H1 (cell line): ENCODE measurements at regions not wholly inside any gene's neighbourhood (a gene's known extent, or its start where the extent isn't known, plus 50 kb on each side); places are given as distances from the start of the nearest gene placed in this dataset.

Source experiments
- CTCF ChIA-PET: fragments of 300-600 bp; sonication (Branson Sonifier 250); formaldehyde crosslinking; loops from one replicate; lab custom pipeline; 2021; ENCODE audit not compliant: partially characterized antibody; lab: Charles Lee
- POLR2A ChIA-PET: fragments of 300-600 bp; sonication (Branson Sonifier 250); formaldehyde crosslinking; loops from one replicate; lab custom pipeline; 2021; ENCODE audit warnings: inconsistent platforms; ENCODE audit not compliant: partially characterized antibody; lab: Charles Lee
- DNase-seq, 2 experiments: peaks; one replicate each; pipeline versions ENCODE4 v3.0.0 to v3.0.0-alpha.2; 2010 to 2022; ENCODE audit warnings: low spot score in 2 of 2, low read depth in 1 of 2, mixed read lengths in 1 of 2
- FAIRE-seq: peaks from 2 replicates; lab custom pipeline; 2011; peaks lifted over from hg19 to GRCh38; lab: Jason Lieb, UNC
- H2AFZ ChIP-seq: 2 replicates; pipeline ENCODE4 v1.8.1; 2012; ENCODE audit warnings: low read length, inconsistent platforms
- H2AK5ac ChIP-seq: 2 replicates; pipeline ENCODE4 v1.6.1; 2013; ENCODE audit warnings: low read depth, low read length
- H2BK120ac ChIP-seq: replicated peaks from 2 replicates; pipeline ENCODE3; 2013; ENCODE audit warnings: low read depth, low read length, inconsistent platforms
- H2BK12ac ChIP-seq: 2 replicates; pipeline ENCODE4 v1.6.1; 2013; ENCODE audit warnings: low read depth, low read length
- H2BK15ac ChIP-seq: 2 replicates; pipeline ENCODE4 v1.6.1; 2013; ENCODE audit warnings: low read length
- H2BK20ac ChIP-seq: 2 replicates; pipeline ENCODE4 v1.6.1; 2013; ENCODE audit warnings: low read length
- H2BK5ac ChIP-seq: 2 replicates; pipeline ENCODE4 v1.6.1; 2013; ENCODE audit warnings: low read depth, low read length
- H3K14ac ChIP-seq: 2 replicates; pipeline ENCODE4 v1.6.1; 2013; ENCODE audit warnings: inconsistent platforms; ENCODE audit not compliant: insufficient read length
- H3K18ac ChIP-seq: 2 replicates; pipeline ENCODE4 v1.6.1; 2013; ENCODE audit warnings: low read length; ENCODE audit errors: extremely low read depth
- H3K23ac ChIP-seq: 2 replicates; pipeline ENCODE4 v1.6.1; 2013; ENCODE audit warnings: inconsistent platforms; ENCODE audit not compliant: insufficient read length
- H3K23me2 ChIP-seq: 2 replicates; pipeline ENCODE4 v1.6.1; 2013; ENCODE audit warnings: low read depth, low read length
- H3K27ac ChIP-seq: 2 replicates; pipeline ENCODE4 v1.6.1; 2011; ENCODE audit warnings: low read depth, low read length, inconsistent platforms
- H3K27me3 ChIP-seq, 4 experiments: replicated peaks in 1 of 4; 1 replicate in 1 of 4; 2 replicates in 3 of 4; pipeline versions ENCODE4 v1.6.1 to v1.8.1; 2011 to 2013; ENCODE audit warnings: low read length in 3 of 4, mild to moderate bottlenecking in 3 of 4, inconsistent platforms in 2 of 4, mixed read lengths in 2 of 4, moderate library complexity in 1 of 4; ENCODE audit not compliant: control insufficient read depth in 3 of 4, insufficient read depth in 3 of 4; ENCODE audit errors: extremely low read depth in 1 of 4
- H3K36me3 ChIP-seq, 4 experiments: 2 replicates each; pipeline versions ENCODE4 v1.6.1 to v1.8.1; 2011 to 2013; ENCODE audit warnings: mild to moderate bottlenecking in 4 of 4, low read length in 3 of 4, moderate library complexity in 2 of 4, control low read depth in 1 of 4, inconsistent platforms in 1 of 4; ENCODE audit not compliant: insufficient read depth in 4 of 4, control insufficient read depth in 2 of 4
- H3K4ac ChIP-seq: replicated peaks from 2 replicates; pipeline ENCODE3; 2013; ENCODE audit warnings: low read length, low read depth, mixed read lengths, inconsistent platforms; ENCODE audit not compliant: insufficient read length
- H3K4me1 ChIP-seq, 4 experiments: replicated peaks in 1 of 4; 1 replicate in 1 of 4; 2 replicates in 3 of 4; pipeline versions ENCODE4 v1.6.1 to v1.8.1; 2011 to 2013; ENCODE audit warnings: low read length in 3 of 4, inconsistent platforms in 2 of 4, mixed read lengths in 1 of 4; ENCODE audit not compliant: insufficient read depth in 4 of 4, control insufficient read depth in 3 of 4
- H3K4me2 ChIP-seq, 2 experiments: 2 replicates each; pipeline versions ENCODE4 v1.6.1 to v1.8.1; 2011 to 2013; ENCODE audit warnings: low read depth in 2 of 2, low read length in 2 of 2, control low read depth in 1 of 2, inconsistent platforms in 1 of 2, mild to moderate bottlenecking in 1 of 2; ENCODE audit not compliant: insufficient read depth in 1 of 2
- H3K4me3 ChIP-seq, 4 experiments: fragments of 200-600, 300-600 bp in 1 of 4; sonication (generic), shearing (Covaris generic), sonication (Bioruptor Twin) in 1 of 4; 2 replicates each; pipeline versions ENCODE4 v1.5.1 to v1.8.1; 2011 to 2016; ENCODE audit warnings: low read length in 4 of 4, low read depth in 3 of 4, control low read depth in 2 of 4, inconsistent platforms in 2 of 4, mild to moderate bottlenecking in 2 of 4, mixed read lengths in 1 of 4, moderate library complexity in 1 of 4; ENCODE audit not compliant: insufficient read depth in 2 of 4; ENCODE audit errors: extremely low read depth in 1 of 4
- H3K56ac ChIP-seq: replicated peaks from 2 replicates; pipeline ENCODE3; 2013; ENCODE audit warnings: low read depth, mild to moderate bottlenecking, mixed read lengths, low read length, inconsistent platforms; ENCODE audit not compliant: insufficient read length
- H3K79me1 ChIP-seq: 2 replicates; pipeline ENCODE4 v1.6.1; 2013; ENCODE audit warnings: low read depth, low read length, control low read depth
- H3K79me2 ChIP-seq, 2 experiments: 2 replicates each; pipeline versions ENCODE4 v1.6.1 to v1.8.1; 2012 to 2013; ENCODE audit warnings: low read length in 2 of 2, mild to moderate bottlenecking in 2 of 2, inconsistent platforms in 1 of 2; ENCODE audit not compliant: insufficient read depth in 2 of 2, control insufficient read depth in 1 of 2
- H3K9ac ChIP-seq, 4 experiments: replicated peaks in 1 of 4; 1 replicate in 1 of 4; 2 replicates in 3 of 4; pipeline versions ENCODE4 v1.6.1 to v1.8.1; 2011 to 2013; ENCODE audit warnings: low read depth in 3 of 4, low read length in 3 of 4, control low read depth in 2 of 4, mild to moderate bottlenecking in 2 of 4, moderate library complexity in 2 of 4, inconsistent platforms in 1 of 4; ENCODE audit errors: extremely low read depth in 1 of 4
- H3K9me3 ChIP-seq, 2 experiments: 2 replicates each; pipeline versions ENCODE4 v1.6.1 to v1.8.1; 2012 to 2013; ENCODE audit warnings: mild to moderate bottlenecking in 2 of 2, moderate library complexity in 2 of 2, control low read depth in 1 of 2, inconsistent platforms in 1 of 2, low read depth in 1 of 2, low read length in 1 of 2, mixed read lengths in 1 of 2; ENCODE audit not compliant: insufficient read depth in 2 of 2
- H4K20me1 ChIP-seq, 2 experiments: replicated peaks in 1 of 2; 2 replicates each; pipeline versions ENCODE3 to v1.8.1; 2011 to 2013; ENCODE audit warnings: inconsistent platforms in 2 of 2, low read length in 2 of 2, mild to moderate bottlenecking in 1 of 2; ENCODE audit not compliant: insufficient read depth in 2 of 2, control insufficient read depth in 1 of 2
- H4K5ac ChIP-seq: 2 replicates; pipeline ENCODE4 v1.6.1; 2013; ENCODE audit warnings: low read length, low read depth, mixed read lengths, inconsistent platforms; ENCODE audit not compliant: insufficient read length
- H4K8ac ChIP-seq: 2 replicates; pipeline ENCODE4 v1.8.0; 2013; ENCODE audit warnings: mild to moderate bottlenecking, moderate library complexity, low read length, inconsistent platforms; ENCODE audit not compliant: insufficient read depth; ENCODE audit errors: extremely low read depth
- H4K91ac ChIP-seq: replicated peaks from 2 replicates; pipeline ENCODE3; 2013; ENCODE audit warnings: low read length, mixed read lengths, inconsistent platforms; ENCODE audit not compliant: insufficient read length
- ASH2L ChIP-seq: fragments of 200-600, 300-600 bp; sonication (generic); IDR thresholded peaks from one replicate; pipeline ENCODE4 v1.7.1; 2017; ENCODE audit warnings: low read length
- BRCA1 ChIP-seq: IDR thresholded peaks from 2 replicates; pipeline ENCODE4 v1.6.1; 2012; ENCODE audit warnings: low read depth, low read length, improper control_type of control experiment
- CEBPB ChIP-seq: IDR thresholded peaks from 2 replicates; pipeline ENCODE4 v1.6.1; 2012; ENCODE audit warnings: low read depth, low read length
- CHD2 ChIP-seq: IDR thresholded peaks from 2 replicates; pipeline ENCODE4 v1.6.1; 2012; ENCODE audit warnings: low read length, improper control_type of control experiment
- FOSL1 ChIP-seq: IDR thresholded peaks from 2 replicates; pipeline ENCODE4 v1.6.1; 2011; ENCODE audit warnings: mild to moderate bottlenecking, low read depth, low read length, moderate library complexity; ENCODE audit not compliant: insufficient read depth
- KDM4A ChIP-seq: IDR thresholded peaks from one replicate; pipeline ENCODE4 v1.7.1; 2012; ENCODE audit warnings: low read depth, mild to moderate bottlenecking, moderate library complexity, low read length, inconsistent platforms; ENCODE audit not compliant: severe bottlenecking
- NRF1 ChIP-seq: IDR thresholded peaks from 2 replicates; pipeline ENCODE4 v1.6.1; 2011; ENCODE audit warnings: mild to moderate bottlenecking, low read depth, low read length, improper control_type of control experiment
- SIX5 ChIP-seq: IDR thresholded peaks from 2 replicates; pipeline ENCODE4 v1.6.1; 2011; ENCODE audit warnings: mild to moderate bottlenecking, low read depth, low read length
- TF ChIP-seq, protein P1 (sequence below): IDR thresholded peaks from 2 replicates; pipeline ENCODE4 v1.6.1; 2012; ENCODE audit warnings: low read length, inconsistent platforms

DNA sequence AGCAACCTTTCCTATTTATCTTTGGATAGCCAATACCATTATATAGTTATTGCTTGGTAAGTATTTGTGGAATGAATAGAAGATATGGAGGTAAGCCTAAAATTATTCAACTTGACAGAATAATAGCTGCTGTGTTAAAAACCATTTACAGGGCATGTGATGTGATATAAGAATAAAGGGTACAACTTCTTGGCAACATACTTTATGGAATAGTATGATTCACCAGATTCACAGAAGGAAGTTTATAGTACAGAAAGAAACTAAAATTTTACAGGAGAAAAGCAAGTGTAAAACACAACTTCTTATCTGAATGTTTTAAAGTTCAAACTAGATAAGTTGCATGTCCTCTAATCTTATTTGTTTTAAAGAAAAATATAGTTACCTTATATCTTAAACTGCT is 186.4 kb upstream of the ZRANB2 start:
- TF ChIP-seq SIX5 (no peak), BRCA1 (no peak), KDM4A (no peak), CHD2 (no peak), CEBPB (no peak), FOSL1 (no peak), NRF1 (no peak), ASH2L (no peak)
- TF ChIP-seq, protein P1, sequence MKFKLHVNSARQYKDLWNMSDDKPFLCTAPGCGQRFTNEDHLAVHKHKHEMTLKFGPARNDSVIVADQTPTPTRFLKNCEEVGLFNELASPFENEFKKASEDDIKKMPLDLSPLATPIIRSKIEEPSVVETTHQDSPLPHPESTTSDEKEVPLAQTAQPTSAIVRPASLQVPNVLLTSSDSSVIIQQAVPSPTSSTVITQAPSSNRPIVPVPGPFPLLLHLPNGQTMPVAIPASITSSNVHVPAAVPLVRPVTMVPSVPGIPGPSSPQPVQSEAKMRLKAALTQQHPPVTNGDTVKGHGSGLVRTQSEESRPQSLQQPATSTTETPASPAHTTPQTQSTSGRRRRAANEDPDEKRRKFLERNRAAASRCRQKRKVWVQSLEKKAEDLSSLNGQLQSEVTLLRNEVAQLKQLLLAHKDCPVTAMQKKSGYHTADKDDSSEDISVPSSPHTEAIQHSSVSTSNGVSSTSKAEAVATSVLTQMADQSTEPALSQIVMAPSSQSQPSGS, result no peak
- POLR2A ChIA-PET, result no interaction called here

More for the DNA sequence above, 186.4 kb upstream of the ZRANB2 start:
- Histone ChIP-seq H2BK15ac (no peak overlapping the region), H3K4ac (no peak overlapping the region), H3K18ac (no peak overlapping the region), H3K4me3 (no peak overlapping the region), H3K56ac (no peak overlapping the region), H2BK12ac (no peak overlapping the region), H2BK5ac (no peak overlapping the region), H3K23ac (no peak overlapping the region), H3K36me3 (no peaks in the 10 kb centered on the region), H3K9me3 (no peaks in the 10 kb centered on the region), H4K91ac (no peak overlapping the region), H3K79me2 (no peaks in the 10 kb centered on the region), H3K27me3 (no peaks in the 10 kb centered on the region), H3K27ac (no peak overlapping the region), H4K8ac (no peak overlapping the region), H2AK5ac (no peak overlapping the region), H3K79me1 (no peaks in the 10 kb centered on the region), H3K14ac (no peak overlapping the region), H4K20me1 (no peaks in the 10 kb centered on the region), H3K9ac (no peak overlapping the region), H4K5ac (no peak overlapping the region), H3K4me1 (no peaks in the 10 kb centered on the region), H2AFZ (no peak overlapping the region), H2BK20ac (no peak overlapping the region), H3K4me2 (no peak overlapping the region), H3K23me2 (no peaks in the 10 kb centered on the region), H2BK120ac (no peak overlapping the region)
- DNase-seq (no peak), FAIRE-seq (no peak)
- CTCF ChIA-PET, result no interaction called here
